HL-60 (cell line): ENCODE measurements at regions not wholly inside any gene's neighbourhood (a gene's known extent, or its start where the extent isn't known, plus 50 kb on each side); places are given as distances from the start of the nearest gene placed in this dataset.

Experiments
- GABPA ChIP-seq: IDR thresholded peaks from 2 replicates; pipeline ENCODE4 v1.6.1; 2012; ENCODE audit warnings: low read depth
- POLR2AphosphoS5 ChIP-seq: IDR thresholded peaks from 2 replicates; pipeline ENCODE4 v1.6.1; 2012; ENCODE audit warnings: low read depth
- REST ChIP-seq: IDR thresholded peaks from 2 replicates; pipeline ENCODE4 v1.6.1; 2012; ENCODE audit warnings: low read depth; ENCODE audit not compliant: insufficient replicate concordance
- SPI1 ChIP-seq: IDR thresholded peaks from 2 replicates; pipeline ENCODE4 v1.6.1; 2012; ENCODE audit warnings: low read depth, mild to moderate bottlenecking, borderline replicate concordance
- TF ChIP-seq, protein P1 (sequence below): IDR thresholded peaks from one replicate; pipeline ENCODE4 v1.5.1; 2011; ENCODE audit warnings: low read length, control low read depth, inconsistent platforms; ENCODE audit not compliant: insufficient read depth

DNA sequence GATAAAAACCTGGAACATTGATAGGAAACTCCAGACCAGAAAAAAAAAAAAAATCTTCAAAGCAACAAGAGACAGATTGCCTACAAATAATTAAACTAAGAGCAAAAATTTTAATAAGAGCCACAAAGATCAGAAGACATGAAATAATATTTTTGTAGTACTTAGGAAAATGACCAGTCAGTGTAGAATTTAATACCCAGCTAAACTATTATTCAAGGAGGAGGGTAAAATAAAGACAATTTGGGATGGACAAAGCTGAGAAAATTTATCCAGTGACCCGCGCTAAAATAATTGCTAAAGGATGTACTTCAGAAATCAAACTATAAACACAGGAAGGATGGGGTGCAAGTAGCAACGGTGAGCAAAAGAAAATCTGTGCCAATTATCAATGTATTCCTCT, 133.2 kb downstream of the AQP9 start:
- no peak for TF ChIP-seq GABPA
- no peak for TF ChIP-seq POLR2AphosphoS5
- TF ChIP-seq, protein P1, sequence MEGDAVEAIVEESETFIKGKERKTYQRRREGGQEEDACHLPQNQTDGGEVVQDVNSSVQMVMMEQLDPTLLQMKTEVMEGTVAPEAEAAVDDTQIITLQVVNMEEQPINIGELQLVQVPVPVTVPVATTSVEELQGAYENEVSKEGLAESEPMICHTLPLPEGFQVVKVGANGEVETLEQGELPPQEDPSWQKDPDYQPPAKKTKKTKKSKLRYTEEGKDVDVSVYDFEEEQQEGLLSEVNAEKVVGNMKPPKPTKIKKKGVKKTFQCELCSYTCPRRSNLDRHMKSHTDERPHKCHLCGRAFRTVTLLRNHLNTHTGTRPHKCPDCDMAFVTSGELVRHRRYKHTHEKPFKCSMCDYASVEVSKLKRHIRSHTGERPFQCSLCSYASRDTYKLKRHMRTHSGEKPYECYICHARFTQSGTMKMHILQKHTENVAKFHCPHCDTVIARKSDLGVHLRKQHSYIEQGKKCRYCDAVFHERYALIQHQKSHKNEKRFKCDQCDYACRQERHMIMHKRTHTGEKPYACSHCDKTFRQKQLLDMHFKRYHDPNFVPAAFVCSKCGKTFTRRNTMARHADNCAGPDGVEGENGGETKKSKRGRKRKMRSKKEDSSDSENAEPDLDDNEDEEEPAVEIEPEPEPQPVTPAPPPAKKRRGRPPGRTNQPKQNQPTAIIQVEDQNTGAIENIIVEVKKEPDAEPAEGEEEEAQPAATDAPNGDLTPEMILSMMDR, result no peak
- no peak for TF ChIP-seq REST
- no peak for TF ChIP-seq SPI1
